ENCODE measurements at regions not wholly inside any gene's neighbourhood (a gene's known extent, or its start where the extent isn't known, plus 50 kb on each side); places are given as distances from the start of the nearest gene placed in this dataset.
"Not testable (repeated sequence)": the region's sequence is repeated elsewhere in the genome, so short reads cannot be mapped to it uniquely, and the experiment has no call there.

- peak; percentile 3 for DNase-seq (ENCODE audit: low spot score)
- in situ Hi-C loops (cut with HindIII; ENCODE audit: low sequenced_read_pairs), result no loop called here
Observed at GRCh38 chr2:114122930-114123329, 233.0 kb downstream of the ACTR3 start.

GRCh38 chr2:114123925-114124324, 234.0 kb downstream of the ACTR3 start:
- no peak for DNase-seq (ENCODE audit: low spot score)
- in situ Hi-C loops (cut with HindIII; ENCODE audit: low sequenced_read_pairs), result no loop called here

GRCh38 chr2:114127372-114127771, 237.5 kb downstream of the ACTR3 start:
- in situ Hi-C loops (cut with HindIII; ENCODE audit: low sequenced_read_pairs), result no loop called here
- DNase-seq (ENCODE audit: low spot score), result no peak

GRCh38 chr2:114128263-114128662, 238.4 kb downstream of the ACTR3 start:
- no peak for DNase-seq (ENCODE audit: low spot score)
- in situ Hi-C loops (cut with HindIII; ENCODE audit: low sequenced_read_pairs), result no loop called here

GRCh38 chr2:114128725-114129124, 238.8 kb downstream of the ACTR3 start:
- in situ Hi-C loops (cut with HindIII; ENCODE audit: low sequenced_read_pairs), result no loop called here
- DNase-seq (ENCODE audit: low spot score), result no peak

- in situ Hi-C loops (cut with HindIII; ENCODE audit: low sequenced_read_pairs); DNase-seq (ENCODE audit: low spot score): not testable (repeated sequence)
Observed at GRCh38 chr2:114132050-114132449, 242.2 kb downstream of the ACTR3 start.

- no peak for DNase-seq (ENCODE audit: low spot score)
- in situ Hi-C loops (cut with HindIII; ENCODE audit: low sequenced_read_pairs), result no loop called here
Observed at GRCh38 chr2:114134146-114134545, 244.3 kb downstream of the ACTR3 start.

- in situ Hi-C loops (cut with HindIII; ENCODE audit: low sequenced_read_pairs), result no loop called here
Observed at GRCh38 chr2:114139542-114139941, 249.7 kb downstream of the ACTR3 start.

GRCh38 chr2:114156366-114157056, 266.6 kb downstream of the ACTR3 start:
- in situ Hi-C loops (cut with HindIII; ENCODE audit: low sequenced_read_pairs), result no loop called here
- DNase-seq (ENCODE audit: low spot score), result no peak

More at GRCh38 chr2:114139542-114139941, 249.7 kb downstream of the ACTR3 start:
- DNase-seq (ENCODE audit: low spot score), result no peak

GRCh38 chr2:114157057-114157385, 267.1 kb downstream of the ACTR3 start:
- DNase-seq (ENCODE audit: low spot score), result no peak
- in situ Hi-C loops (cut with HindIII; ENCODE audit: low sequenced_read_pairs), result no loop called here

- no peak for DNase-seq (ENCODE audit: low spot score)
- in situ Hi-C loops (cut with HindIII; ENCODE audit: low sequenced_read_pairs), result no loop called here
Observed at GRCh38 chr2:114160263-114160981, 270.5 kb downstream of the ACTR3 start.

- in situ Hi-C loops (cut with HindIII; ENCODE audit: low sequenced_read_pairs), result no loop called here
- no peak for DNase-seq (ENCODE audit: low spot score)
Observed at GRCh38 chr2:114161371-114161770, 271.5 kb downstream of the ACTR3 start.

GRCh38 chr2:114167799-114168198, 274.6 kb upstream of the DPP10 start:
- in situ Hi-C loops (cut with HindIII; ENCODE audit: low sequenced_read_pairs), result no loop called here
- no peak for DNase-seq (ENCODE audit: low spot score)

- in situ Hi-C loops (cut with HindIII; ENCODE audit: low sequenced_read_pairs), result no loop called here
- no peak for DNase-seq (ENCODE audit: low spot score)
Observed at GRCh38 chr2:114170070-114170469, 272.4 kb upstream of the DPP10 start.

- no peak for DNase-seq (ENCODE audit: low spot score)
- in situ Hi-C loops (cut with HindIII; ENCODE audit: low sequenced_read_pairs), result no loop called here
Observed at GRCh38 chr2:114175507-114175906, 266.9 kb upstream of the DPP10 start.

- DNase-seq (ENCODE audit: low spot score), result no peak
- in situ Hi-C loops (cut with HindIII; ENCODE audit: low sequenced_read_pairs), result no loop called here
Observed at GRCh38 chr2:114185501-114185900, 256.9 kb upstream of the DPP10 start.

- in situ Hi-C loops (cut with HindIII; ENCODE audit: low sequenced_read_pairs), result no loop called here
- no peak for DNase-seq (ENCODE audit: low spot score)
Observed at GRCh38 chr2:114192362-114192761, 250.1 kb upstream of the DPP10 start.

- in situ Hi-C loops (cut with HindIII; ENCODE audit: low sequenced_read_pairs), result no loop called here
Observed at GRCh38 chr2:114201781-114202180, 240.7 kb upstream of the DPP10 start.

GRCh38 chr2:114203679-114204078, 238.8 kb upstream of the DPP10 start:
- in situ Hi-C loops (cut with HindIII; ENCODE audit: low sequenced_read_pairs), result no loop called here

More at GRCh38 chr2:114201781-114202180, 240.7 kb upstream of the DPP10 start:
- no peak for DNase-seq (ENCODE audit: low spot score)

GRCh38 chr2:114213808-114214207, 228.6 kb upstream of the DPP10 start:
- in situ Hi-C loops (cut with HindIII; ENCODE audit: low sequenced_read_pairs), result no loop called here
- DNase-seq (ENCODE audit: low spot score), result no peak

More at GRCh38 chr2:114203679-114204078, 238.8 kb upstream of the DPP10 start:
- no peak for DNase-seq (ENCODE audit: low spot score)

- in situ Hi-C loops (cut with HindIII; ENCODE audit: low sequenced_read_pairs), result no loop called here
Observed at GRCh38 chr2:114218383-114218782, 224.1 kb upstream of the DPP10 start.

More at GRCh38 chr2:114218383-114218782, 224.1 kb upstream of the DPP10 start:
- no peak for DNase-seq (ENCODE audit: low spot score)
